Activated CD4-positive, alpha-beta T cell treated with anti-CD3 and anti-CD28 coated beads, Interleukin-2, Interleukin-6, amounts not matched to agents 100 ng/mL and 50 ng/mL, durations not matched to agents 16 hours and 8 hours (primary cell): ENCODE measurements at regions not wholly inside any gene's neighbourhood (a gene's known extent, or its start where the extent isn't known, plus 50 kb on each side); places are given as distances from the start of the nearest gene placed in this dataset.

Experiments
- DNase-seq: peaks from one replicate; pipeline ENCODE4 v3.0.0-alpha.2; 2020

- peak; percentile 42 for DNase-seq
Measured at GRCh38 chr7:18320971-18321567, 174.5 kb upstream of the HDAC9 start.

DNA sequence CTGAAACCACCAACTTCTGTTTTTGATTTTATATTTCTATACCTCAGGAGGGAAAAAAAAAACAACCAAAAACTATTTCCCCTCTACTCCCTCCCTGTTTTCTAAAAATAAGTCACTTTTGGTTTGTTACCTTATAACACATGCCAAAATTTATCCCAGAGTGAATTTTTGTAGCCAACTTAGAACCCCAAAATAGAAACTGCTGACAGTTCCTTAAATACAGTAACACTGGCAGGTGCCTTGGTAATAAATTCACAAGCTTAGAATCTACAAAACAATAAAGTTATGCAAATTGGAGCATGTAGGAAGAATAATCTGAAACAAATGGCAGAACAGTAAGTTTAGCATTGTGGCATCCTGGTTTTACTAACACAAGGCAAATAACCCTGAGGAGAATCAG, 165.0 kb upstream of the HDAC9 start:
- DNase-seq, result no peak

GRCh38 chr7:18336626-18337025, 158.9 kb upstream of the HDAC9 start:
- DNase-seq, result no peak

GRCh38 chr7:18337048-18337809, 158.3 kb upstream of the HDAC9 start:
- DNase-seq, result no peak

- no peak for DNase-seq
Measured at GRCh38 chr7:18338910-18339523, 156.5 kb upstream of the HDAC9 start.

DNA sequence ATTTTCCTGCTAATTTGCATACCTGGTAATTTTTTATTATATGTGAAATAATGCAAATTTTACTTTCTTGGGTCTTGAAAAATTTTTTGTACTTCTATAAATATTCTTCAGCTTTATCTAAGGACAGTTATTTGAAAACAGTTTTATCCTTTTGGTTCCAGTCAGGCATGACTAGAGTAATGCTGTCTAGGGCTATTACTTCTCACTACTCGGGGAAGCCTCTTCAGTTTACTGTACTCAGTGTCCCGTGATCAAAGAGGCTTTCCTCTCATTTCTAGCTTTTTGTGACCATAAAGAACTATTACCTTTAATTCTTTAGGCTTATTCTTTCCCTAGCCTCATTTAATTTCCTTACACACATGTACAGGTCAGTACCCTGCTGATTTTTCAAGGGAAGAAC, 153.8 kb upstream of the HDAC9 start:
- DNase-seq, result no peak

DNA sequence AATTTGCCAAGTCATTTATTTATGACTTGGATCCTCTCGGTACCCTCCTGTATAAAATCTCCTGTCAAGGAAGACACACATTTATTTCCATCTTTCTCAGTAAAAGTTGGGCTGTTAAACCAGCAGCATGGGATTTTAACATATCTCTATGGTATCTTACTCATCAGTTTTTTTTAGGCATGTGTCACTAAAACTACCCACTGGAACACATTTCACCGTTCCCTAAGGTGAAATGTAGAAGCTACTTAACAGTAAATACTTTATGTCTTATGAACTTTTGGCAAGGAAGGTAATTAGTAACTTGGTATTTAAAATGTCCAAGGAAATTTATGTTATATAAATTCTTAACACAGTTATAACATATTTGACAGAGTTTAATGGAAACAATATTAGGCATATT, 152.5 kb upstream of the HDAC9 start:
- no peak for DNase-seq

- DNase-seq, result no peak
Measured at GRCh38 chr7:18344536-18344935, 151.0 kb upstream of the HDAC9 start.

- peak; percentile 33 for DNase-seq
Measured at GRCh38 chr7:18345641-18346234, 149.8 kb upstream of the HDAC9 start.

- no peak for DNase-seq
Measured at GRCh38 chr7:18347170-18347569, 148.4 kb upstream of the HDAC9 start.

DNA sequence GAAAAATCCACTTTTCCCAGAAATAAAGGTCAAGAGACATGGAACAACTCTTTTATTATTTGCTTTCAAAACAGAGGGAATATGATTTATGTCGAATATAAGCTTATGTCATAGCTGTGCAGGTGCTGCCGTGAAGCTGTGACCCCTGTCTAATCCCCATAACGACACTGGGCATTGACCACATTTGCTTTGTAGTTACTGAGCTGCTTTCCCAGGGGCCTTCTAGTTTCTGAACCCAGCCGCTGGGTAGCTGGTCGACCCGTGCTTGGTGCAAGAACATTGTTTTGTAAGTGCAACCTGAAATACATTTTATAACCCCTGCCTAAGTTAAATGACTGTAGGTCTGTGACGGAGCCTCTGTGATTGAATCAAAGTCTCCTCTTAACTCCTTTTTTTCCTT, 144.9 kb upstream of the HDAC9 start:
- DNase-seq, result no peak

DNA sequence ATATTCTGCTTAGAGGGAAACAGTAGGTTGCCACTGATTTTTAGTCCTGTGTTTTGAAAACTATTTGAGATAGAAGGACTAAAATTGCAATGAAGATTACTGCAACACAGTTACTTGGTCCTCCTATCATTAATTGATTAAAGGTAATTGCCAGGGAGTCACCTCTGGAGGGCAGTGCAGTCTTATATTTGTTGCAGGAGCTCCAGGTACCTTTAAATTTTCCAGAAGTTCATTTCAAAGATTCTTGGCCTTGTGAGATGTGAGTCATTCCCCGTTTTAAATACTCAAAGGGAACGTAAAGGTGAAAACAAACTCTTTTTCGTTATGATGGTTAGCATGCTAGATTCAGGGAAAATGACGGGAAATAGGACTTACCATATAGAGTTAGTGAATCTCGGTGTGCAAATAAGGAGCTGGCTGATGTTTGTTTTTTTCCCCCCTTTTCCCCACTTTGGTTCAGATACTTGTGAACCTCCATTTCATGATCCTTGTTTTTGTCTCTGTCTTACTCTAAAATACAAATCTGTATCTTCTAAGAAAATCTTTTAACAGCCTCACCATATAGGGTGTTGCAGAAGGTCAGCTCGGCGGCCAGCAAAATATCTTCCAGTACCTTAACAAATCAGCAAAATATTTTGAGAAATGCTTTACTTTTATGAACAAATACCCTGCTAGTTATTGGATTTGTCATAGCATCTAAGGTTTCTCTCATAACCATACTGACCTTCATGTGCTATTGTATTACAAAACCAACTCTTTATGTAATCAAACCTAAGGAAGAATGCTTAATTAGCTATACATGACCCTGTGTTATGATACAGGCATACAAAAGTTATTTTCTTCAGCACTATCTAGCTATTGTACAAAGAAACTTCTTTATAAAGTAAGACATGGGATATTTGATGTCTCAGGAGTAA, 143.0 kb upstream of the HDAC9 start:
- peak; percentile 44 for DNase-seq

GRCh38 chr7:18353339-18353738, 142.2 kb upstream of the HDAC9 start:
- no peak for DNase-seq

DNA sequence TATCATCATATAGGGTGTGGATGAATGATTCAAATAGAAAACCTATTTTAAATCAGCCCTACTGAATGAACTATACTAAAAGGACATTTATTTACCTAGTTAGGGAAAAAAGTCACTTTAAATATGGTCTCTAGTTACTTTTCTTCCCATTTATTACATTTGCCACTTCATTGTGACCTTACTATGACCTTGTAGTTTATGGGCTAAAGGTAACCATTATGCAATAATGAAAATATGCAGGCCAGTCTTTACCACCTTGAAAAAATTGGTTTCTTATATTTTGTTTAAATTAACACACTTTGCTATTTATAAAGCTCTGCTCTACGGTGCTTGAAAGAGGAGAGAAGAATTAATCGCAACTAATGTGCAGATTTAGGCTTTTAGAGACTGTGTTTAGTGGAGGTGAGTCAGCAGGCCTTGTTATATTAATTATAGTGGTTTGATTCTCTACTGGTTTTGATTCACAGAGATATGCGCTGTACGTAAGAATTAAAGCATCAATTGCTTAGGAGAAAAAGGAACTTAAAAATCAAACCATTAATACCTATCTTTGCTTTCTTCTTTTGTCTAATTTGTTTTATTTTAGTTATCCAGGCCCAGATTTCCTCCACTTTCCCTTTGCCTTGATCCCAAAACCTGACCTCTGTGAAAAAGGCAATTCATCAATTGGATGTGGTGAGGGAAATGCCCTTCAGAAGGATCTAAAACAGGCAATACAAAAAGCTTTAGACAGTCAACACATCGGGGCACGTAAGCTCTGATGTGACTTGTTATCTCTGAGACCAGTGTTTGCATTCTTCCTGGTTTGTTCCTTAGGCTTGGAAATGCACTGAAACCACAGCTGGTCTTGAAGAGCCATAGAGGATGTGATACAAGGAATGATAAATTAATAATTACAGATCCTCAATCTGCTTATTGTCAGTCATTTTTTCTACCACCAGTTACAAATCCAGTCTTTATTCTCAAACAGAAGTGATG, 141.2 kb upstream of the HDAC9 start:
- no peak for DNase-seq

GRCh38 chr7:18356191-18356645, 139.3 kb upstream of the HDAC9 start:
- peak; percentile 27 for DNase-seq

- peak; percentile 12 for DNase-seq
Measured at GRCh38 chr7:18357691-18358090, 137.9 kb upstream of the HDAC9 start.

DNA sequence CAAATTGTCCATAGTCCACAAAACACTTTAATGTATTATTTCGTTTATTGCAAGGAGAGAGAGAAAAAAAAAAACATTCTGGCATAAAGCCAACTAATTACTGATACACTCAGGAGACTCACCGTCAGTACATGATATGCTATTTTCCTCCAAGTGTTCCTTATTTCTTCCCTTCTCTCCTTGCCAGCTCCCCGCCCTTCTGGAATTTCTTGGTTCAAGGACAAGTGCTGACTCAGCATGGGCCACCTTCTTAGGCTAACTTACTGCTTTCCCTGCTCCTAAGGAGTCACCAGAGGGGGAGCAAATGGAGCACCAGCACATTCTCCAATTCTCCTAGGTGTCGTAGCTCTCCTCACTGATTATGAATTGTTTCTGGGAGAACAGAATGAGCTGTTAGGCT, 133.8 kb upstream of the HDAC9 start:
- no peak for DNase-seq

DNA sequence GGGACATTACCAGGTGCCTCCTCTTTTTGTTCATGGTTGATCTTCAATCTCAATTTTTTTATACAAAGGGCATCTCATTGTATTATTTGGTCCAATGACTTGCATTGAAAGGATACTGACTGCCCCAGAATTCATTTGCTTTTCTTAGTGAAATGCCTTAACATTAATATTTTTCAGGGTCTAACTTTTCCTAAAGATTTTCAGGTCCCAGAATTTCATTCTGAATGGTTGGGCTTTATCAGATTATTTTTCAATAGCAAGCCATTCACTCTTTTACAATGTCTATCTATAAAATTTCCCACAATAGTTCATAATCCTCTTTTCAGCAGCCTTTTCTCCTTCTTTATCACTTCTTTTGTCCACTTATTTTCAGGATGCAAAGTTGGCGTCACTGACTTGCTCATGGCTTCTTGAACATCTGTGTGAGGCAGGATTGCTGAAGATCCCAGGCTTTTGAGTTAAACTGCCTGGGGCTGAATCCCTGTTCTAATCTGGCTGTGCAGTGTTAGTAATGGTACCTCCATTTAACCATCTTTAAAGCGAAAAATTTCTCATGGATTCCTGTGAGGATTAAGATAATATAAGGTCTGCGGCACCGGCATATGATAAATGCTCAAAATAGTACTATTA, 131.7 kb upstream of the HDAC9 start:
- DNase-seq, result no peak

GRCh38 chr7:18364396-18364795, 131.2 kb upstream of the HDAC9 start:
- DNase-seq, result no peak

DNA sequence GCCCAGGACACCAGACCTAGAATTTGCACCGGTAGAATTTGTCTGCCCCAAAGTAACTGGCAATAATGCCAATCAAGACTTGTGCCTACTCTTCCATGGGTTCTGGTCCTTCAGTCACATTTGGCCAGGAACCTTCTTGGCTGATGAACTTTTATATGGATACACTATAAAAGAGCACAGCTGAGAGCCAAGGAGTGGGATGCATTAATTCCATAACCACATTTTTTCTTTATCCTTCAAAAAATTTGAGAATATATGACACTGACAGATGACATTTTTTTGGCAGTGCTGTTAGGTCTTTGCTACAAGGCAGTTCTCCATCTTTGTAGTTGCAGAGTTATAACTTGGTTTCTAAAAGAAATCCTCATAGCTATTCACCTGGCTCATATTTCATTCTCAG, 129.2 kb upstream of the HDAC9 start:
- no peak for DNase-seq

- no peak for DNase-seq
Measured at GRCh38 chr7:18369011-18369410, 126.5 kb upstream of the HDAC9 start.
